ENCODE measurements at regions not wholly inside any gene's neighbourhood (a gene's known extent, or its start where the extent isn't known, plus 50 kb on each side); places are given as distances from the start of the nearest gene placed in this dataset.

GRCh38 chr7:137167609-137168008 is 175.9 kb downstream of the PTN start:
- no peak overlapping the region for H3K4me2 ChIP-seq
- no peaks in the 10 kb centered on the region for H3F3A ChIP-seq (replicated peaks; ENCODE audit: insufficient read depth)
- H2AFZ ChIP-seq (ENCODE audit: low read depth): no peak overlapping the region
- no peak for DNase-seq
- H3K9ac ChIP-seq: no peak overlapping the region
- no peaks in the 10 kb centered on the region for H3K79me2 ChIP-seq (ENCODE audit: insufficient read depth)
- H3K36me3 ChIP-seq (replicated peaks in 1 of 2; ENCODE audit: control insufficient read depth in 1 of 2, insufficient read depth in 2 of 2, low read length in 1 of 2): no peaks in the 10 kb centered on the region
- ChIA-PET CTCF (interaction anchor here (2.2 to 4.5 kb wide), 3 partner anchors 9 to 424 kb away, joined by 13 to 117 read pairs (median 47); no protein-coding TSS in a partner anchor), POLR2A (no interaction called here)
- H3K9me2 ChIP-seq: no peaks in the 10 kb centered on the region
- no peak overlapping the region for H3K27ac ChIP-seq (ENCODE audit: low read depth in 2 of 2, low read length in 1 of 2)
- TF ChIP-seq FOSL2 (IDR thresholded peaks at IDR 0.05; ENCODE audit: borderline replicate concordance, low read depth): no peak
- H3K4me1 ChIP-seq (ENCODE audit: control insufficient read depth in 1 of 2, insufficient read depth in 2 of 2, low read depth in 1 of 2, low read length in 1 of 2): peaks cover 0 to 4% of the 10 kb centered on the region in 2 experiments; a peak in 2 of 4 replicates
- H3K27me3 ChIP-seq (ENCODE audit: insufficient read depth): no peaks in the 10 kb centered on the region
- no peaks in the 10 kb centered on the region for H4K20me1 ChIP-seq (ENCODE audit: insufficient read depth)
- WGBS (ENCODE audit: low lambda C conversion rate): 81% methylated on average over 2 of the region's 2 CpGs
- no peak overlapping the region for H3K4me3 ChIP-seq (ENCODE audit: low read depth in 2 of 2, low read length in 1 of 2)
- no peaks in the 10 kb centered on the region for H3K9me3 ChIP-seq

- Histone ChIP-seq H3K4me1 (ENCODE audit: control insufficient read depth in 1 of 2, insufficient read depth in 2 of 2, low read depth in 1 of 2, low read length in 1 of 2) (peaks cover 0 to 4% of the 10 kb centered on the region in 2 experiments; a peak in 2 of 4 replicates), H3K36me3 (replicated peaks in 1 of 2; ENCODE audit: control insufficient read depth in 1 of 2, insufficient read depth in 2 of 2, low read length in 1 of 2) (no peaks in the 10 kb centered on the region), H3K79me2 (ENCODE audit: insufficient read depth) (no peaks in the 10 kb centered on the region), H3K4me3 (ENCODE audit: low read depth in 2 of 2, low read length in 1 of 2) (no peak overlapping the region), H3K9me2 (no peaks in the 10 kb centered on the region), H3K27me3 (ENCODE audit: insufficient read depth) (no peaks in the 10 kb centered on the region), H3K9me3 (no peaks in the 10 kb centered on the region), H3F3A (replicated peaks; ENCODE audit: insufficient read depth) (no peaks in the 10 kb centered on the region), H3K27ac (ENCODE audit: low read depth in 2 of 2, low read length in 1 of 2) (no peak overlapping the region), H2AFZ (ENCODE audit: low read depth) (no peak overlapping the region), H3K4me2 (no peak overlapping the region), H4K20me1 (ENCODE audit: insufficient read depth) (no peaks in the 10 kb centered on the region), H3K9ac (no peak overlapping the region)
- TF ChIP-seq CHD2 (IDR thresholded peaks at IDR 0.05; ENCODE audit: low read length, partially characterized antibody) (no peak), USF2 (IDR thresholded peaks at IDR 0.05; ENCODE audit: borderline replicate concordance, low read depth, low read length) (no peak), TCF12 (IDR thresholded peaks at IDR 0.05) (no peak), MAX (IDR thresholded peaks at IDR 0.05; ENCODE audit: low read depth) (no peak), USF1 (IDR thresholded peaks at IDR 0.05; ENCODE audit: borderline replicate concordance, low read depth) (no peak), FOXM1 (IDR thresholded peaks at IDR 0.05; ENCODE audit: low read depth) (no peak), PBX3 (IDR thresholded peaks at IDR 0.05) (no peak)
- POLR2A ChIA-PET: no interaction called here
- CTCF ChIA-PET: interaction anchor here (0.6 to 3.4 kb wide), 4 partner anchors 264 to 425 kb away, joined by 3 to 27 read pairs (median 8); no protein-coding TSS in a partner anchor
- 39% methylated on average over 2 of the region's 2 CpGs for WGBS (ENCODE audit: low lambda C conversion rate)
- no peak for DNase-seq
Observed at GRCh38 chr7:137166363-137166762, 177.2 kb downstream of the PTN start.

GRCh38 chr7:137165786-137166185 is 177.7 kb downstream of the PTN start:
- Histone ChIP-seq H3K36me3 (replicated peaks in 1 of 2; ENCODE audit: control insufficient read depth in 1 of 2, insufficient read depth in 2 of 2, low read length in 1 of 2) (no peaks in the 10 kb centered on the region), H3K9me3 (no peaks in the 10 kb centered on the region), H3K4me1 (ENCODE audit: control insufficient read depth in 1 of 2, insufficient read depth in 2 of 2, low read depth in 1 of 2, low read length in 1 of 2) (peaks cover 0 to 4% of the 10 kb centered on the region in 2 experiments; a peak in 2 of 4 replicates), H3K4me2 (no peak overlapping the region), H3K79me2 (ENCODE audit: insufficient read depth) (no peaks in the 10 kb centered on the region), H3K27ac (ENCODE audit: low read depth in 2 of 2, low read length in 1 of 2) (no peak overlapping the region), H2AFZ (ENCODE audit: low read depth) (no peak overlapping the region), H3K27me3 (ENCODE audit: insufficient read depth) (no peaks in the 10 kb centered on the region), H3K9ac (no peak overlapping the region), H3F3A (replicated peaks; ENCODE audit: insufficient read depth) (no peaks in the 10 kb centered on the region), H4K20me1 (ENCODE audit: insufficient read depth) (no peaks in the 10 kb centered on the region), H3K9me2 (no peaks in the 10 kb centered on the region), H3K4me3 (ENCODE audit: low read depth in 2 of 2, low read length in 1 of 2) (no peak overlapping the region)
- WGBS (ENCODE audit: low lambda C conversion rate): 68% methylated on average over 3 of the region's 3 CpGs
- DNase-seq: no peak
- CTCF ChIA-PET: interaction anchor here (0.7 to 3.4 kb wide), 4 partner anchors 281 to 428 kb away, joined by 3 to 27 read pairs (median 8); no protein-coding TSS in a partner anchor
- POLR2A ChIA-PET: no interaction called here
- TF ChIP-seq YY1 (IDR thresholded peaks at IDR 0.05; ENCODE audit: low read depth): no peak
- no peak for TF ChIP-seq FOXJ3 (CRISPR knock-in tag; IDR thresholded peaks at IDR 0.05)
- TF ChIP-seq ELF1 (IDR thresholded peaks at IDR 0.05): no peak
- no peak for TF ChIP-seq TEAD4 (IDR thresholded peaks at IDR 0.05; ENCODE audit: borderline replicate concordance, insufficient read depth)
- TF ChIP-seq RAD21 (IDR thresholded peaks at IDR 0.05; ENCODE audit: low read length): no peak
- no peak for TF ChIP-seq USF1 (IDR thresholded peaks at IDR 0.05; ENCODE audit: borderline replicate concordance, low read depth)
- TF ChIP-seq RFX5 (IDR thresholded peaks at IDR 0.05; ENCODE audit: low read length): no peak
- TF ChIP-seq NFIC (IDR thresholded peaks at IDR 0.05; ENCODE audit: borderline replicate concordance): no peak
- TF ChIP-seq CTCF (IDR thresholded peaks at IDR 0.05): no peak
- TF ChIP-seq NRF1 (IDR thresholded peaks at IDR 0.05; ENCODE audit: low read depth, low read length): no peak
- TF ChIP-seq JUND (IDR thresholded peaks at IDR 0.05): no peak
